CD4-positive, alpha-beta T cell treated with Interleukin-17A for 4 hours (primary cell): ENCODE measurements at regions not wholly inside any gene's neighbourhood (a gene's known extent, or its start where the extent isn't known, plus 50 kb on each side); places are given as distances from the start of the nearest gene placed in this dataset.
"Not testable (repeated sequence)": the region's sequence is repeated elsewhere in the genome, so short reads cannot be mapped to it uniquely, and the experiment has no call there.

Experiments used
- DNase-seq: peaks from one replicate; pipeline ENCODE4 v3.0.0-alpha.2; 2020; ENCODE audit warnings: mixed read lengths

DNA sequence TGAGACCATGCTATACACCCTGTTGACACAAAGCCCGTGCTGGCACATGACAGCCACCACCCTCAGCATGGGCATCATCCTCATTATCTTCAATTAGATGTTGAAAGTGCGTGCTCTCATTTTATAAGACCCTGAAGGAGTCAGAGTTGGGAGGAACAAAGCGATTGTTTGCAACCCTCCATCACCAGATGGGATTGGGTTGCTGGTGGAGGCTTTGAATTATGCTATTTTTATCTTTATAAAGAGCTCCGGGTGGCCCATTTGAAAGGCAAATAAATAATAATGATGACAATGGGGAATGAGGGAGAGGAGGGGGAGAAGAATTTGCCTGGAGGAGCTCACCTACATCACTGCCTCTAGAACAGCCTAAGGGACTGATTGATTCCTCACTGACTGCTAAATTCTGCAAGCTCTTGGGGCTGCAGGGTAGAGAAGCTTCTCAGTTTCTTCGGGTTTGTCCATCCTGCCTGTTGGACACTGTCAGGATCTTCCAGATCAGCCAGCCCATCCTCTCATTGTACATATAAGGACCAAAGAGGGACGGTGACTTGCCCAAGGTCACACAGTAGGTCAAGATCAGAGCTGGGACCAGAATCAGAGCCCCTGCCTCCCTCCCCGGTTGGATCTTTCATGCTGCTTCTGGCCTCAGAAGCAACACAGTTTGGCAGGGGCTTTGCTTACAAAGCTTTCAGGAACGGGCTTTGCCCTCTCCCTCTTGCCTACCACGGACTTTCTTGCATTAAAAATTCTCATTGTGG lies 130.9 kb upstream of the ZBTB40 start:
- no peak for DNase-seq

DNA sequence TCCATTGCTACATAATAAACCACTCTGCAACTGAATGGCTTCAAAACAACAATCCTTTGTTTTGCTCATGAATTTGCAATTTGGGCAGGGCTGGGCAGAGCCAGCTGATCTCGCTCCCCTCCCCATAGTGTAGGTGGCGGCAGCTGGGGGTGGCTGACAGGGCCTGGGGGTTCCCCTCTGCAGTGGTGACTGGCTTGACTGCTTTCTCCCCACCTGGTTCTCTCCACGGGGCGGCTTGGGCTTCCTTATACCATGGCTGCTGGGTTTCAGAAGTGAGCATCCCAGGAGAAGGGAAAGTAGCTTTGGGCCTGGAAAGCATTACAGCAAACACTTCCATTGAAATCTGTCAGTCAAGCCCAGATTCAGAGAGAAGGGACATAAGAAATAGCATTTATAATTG lies 129.7 kb upstream of the ZBTB40 start:
- DNase-seq: no peak

DNA sequence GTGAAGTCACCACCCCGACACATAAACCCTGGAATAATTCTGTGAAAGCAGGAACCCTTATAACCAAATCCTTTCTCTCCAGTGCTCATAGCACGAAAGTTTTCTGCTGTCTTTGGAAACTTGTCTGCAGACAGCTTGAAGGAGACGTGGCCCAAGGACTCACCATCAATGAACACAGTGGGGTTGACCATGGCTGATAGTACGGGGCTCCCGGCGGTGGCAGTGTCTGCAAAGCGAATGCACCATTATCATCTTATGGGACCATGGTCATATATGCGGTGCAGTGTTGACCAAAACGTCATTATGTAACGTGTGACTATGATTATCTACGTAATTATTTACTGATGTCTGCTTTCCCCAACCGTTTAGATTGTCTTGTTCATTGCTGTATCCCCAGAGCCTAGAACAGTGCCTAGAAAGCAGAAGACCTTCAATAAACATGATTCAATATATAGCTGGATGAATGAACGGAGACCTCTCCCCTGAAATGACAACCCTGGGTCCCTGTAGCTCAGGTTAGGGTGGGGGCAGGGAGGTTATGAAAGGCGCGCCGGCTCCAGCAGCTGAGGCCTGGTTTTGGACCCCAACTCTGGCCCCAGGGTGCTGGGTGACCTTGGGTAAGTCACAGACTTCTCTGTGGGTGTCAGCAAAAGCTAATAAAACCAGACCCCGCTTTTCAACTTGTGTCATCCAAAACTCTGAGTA lies 128.4 kb upstream of the ZBTB40 start:
- DNase-seq: no peak

DNA sequence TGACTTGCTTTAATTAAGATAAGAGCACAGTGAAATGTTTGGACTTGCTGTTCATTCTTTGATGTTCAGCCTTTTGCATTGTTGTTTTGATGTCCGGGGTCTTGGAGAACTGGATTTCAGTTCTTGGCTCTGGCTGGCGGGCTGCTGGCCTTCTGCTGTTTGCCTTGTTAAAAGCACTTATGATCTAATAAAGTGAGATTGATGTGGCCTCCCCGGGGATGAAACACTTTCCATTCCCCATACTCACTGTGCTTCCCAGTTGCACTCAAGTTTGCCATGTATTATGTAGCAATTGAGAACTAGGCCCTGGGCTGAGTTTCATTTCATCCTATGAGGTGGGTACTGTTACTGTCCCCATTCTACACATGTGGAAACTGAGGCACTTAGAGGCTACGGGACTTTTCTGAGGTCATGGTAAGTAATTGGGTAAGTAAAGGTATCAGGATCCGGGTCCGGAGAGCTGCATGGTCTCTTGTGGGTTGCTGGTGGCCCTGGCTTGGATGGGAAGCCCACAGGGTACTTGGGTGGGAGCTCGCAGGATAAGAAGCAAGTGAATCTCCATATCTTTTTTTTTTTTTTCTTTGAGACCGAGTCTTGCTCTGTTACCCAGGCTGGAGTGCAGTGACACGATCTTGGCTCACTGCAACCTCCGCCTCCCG lies 127.7 kb upstream of the ZBTB40 start:
- DNase-seq: no peak

DNA sequence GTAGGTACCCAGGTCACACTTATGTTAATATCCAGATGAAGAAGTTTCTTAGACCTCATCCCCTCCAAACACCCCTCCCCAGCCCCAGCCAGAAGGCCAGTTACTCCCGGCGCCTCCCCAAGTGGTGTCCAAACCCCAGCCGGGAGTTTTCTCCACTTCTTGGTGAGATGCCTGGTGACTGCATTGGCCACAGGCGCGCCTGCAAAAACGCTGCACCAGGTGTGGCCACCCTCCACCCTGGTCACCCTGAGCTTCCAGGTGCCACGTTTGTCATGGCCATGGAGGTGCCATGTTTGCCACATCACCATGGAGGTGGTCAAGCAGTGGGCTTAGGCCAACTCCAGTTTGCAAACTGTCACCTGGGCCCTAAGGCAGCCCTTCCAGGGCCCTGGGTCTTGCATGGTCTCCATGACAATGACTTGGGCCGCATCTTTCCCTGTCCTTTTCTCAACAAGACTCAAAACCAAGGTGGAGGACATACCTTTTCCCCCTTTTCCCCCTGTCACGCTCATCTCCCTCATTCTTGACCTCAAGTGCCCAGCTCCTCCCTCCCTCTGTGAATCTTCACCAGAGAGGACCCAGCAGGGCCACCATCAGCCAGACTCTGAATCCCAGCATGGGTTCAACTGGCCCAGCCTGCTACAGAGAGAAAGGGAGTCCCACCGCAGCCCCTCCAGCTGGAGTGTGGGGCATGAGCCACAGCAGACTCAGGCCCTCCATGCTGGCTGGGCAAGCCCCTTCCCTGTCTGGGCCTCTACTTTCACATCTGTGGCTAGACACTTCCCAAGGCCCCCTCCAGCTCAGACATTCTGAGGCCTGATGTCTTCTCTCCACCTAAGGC lies 125.9 kb upstream of the ZBTB40 start:
- no peak for DNase-seq

DNA sequence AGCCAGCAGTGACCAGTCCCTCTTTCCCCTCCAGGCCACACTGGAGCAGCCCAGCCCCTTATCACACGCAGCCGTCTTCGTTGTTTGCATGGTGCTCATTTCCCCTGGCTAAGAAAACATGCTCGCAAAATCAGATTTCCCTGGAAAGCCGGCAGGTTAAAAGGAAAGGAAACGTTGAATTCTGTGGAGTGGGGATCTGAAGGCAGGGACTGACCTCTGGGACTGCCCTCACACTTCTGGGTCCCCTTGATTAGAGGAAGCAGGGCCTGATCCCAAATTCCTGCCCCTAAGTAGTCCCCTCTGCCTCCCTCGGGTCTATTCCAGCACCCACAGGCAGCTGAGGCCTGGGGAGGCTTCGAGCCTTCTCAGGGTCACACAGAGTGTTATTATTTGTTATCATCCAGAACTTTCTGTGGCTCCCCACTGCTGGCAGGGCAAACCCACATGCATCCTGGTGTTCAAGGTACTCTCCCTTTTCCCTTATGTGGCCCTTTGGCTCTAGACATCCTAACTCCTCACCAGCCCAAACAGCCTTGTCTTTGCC lies 125.2 kb upstream of the ZBTB40 start:
- no peak for DNase-seq

DNA sequence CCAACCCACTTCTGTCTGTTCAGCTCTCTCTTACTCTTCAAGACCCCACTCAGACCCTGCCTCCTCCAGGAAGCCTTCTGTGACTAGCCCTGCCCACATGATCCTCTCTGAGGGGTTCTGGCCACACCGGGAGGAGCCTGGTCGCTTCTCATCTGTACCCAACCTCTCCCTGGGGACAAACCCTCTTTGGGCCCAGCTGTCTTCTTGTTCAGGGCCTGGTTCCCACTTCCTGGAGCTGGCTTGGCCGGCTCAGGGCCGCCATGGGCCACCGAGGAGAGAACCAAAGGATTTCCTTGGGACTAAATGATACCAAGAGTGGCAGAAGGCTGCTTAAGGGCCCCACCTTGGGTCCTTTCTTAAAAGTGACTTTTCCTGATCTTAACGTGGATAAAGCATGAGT lies 124.7 kb upstream of the ZBTB40 start:
- DNase-seq: no peak

DNA sequence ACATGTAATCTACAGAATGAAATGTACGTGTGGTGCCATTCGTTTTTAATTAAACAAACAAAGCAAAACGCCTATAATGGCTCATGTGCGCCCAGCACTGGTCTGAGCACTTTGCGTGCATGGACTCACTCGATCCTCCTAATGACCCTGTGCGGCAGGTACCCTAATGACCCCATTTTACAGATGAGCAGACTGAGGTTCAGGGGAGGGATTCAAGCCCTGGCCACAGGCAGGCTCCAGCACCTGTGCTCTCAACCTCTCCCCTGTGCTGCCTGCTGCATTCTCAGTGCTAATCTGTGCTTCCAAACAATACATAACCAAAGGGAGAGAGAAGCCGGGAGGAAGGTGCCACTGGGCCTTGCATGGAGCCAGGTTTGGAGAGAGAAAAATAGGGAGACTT lies 124.2 kb upstream of the ZBTB40 start:
- DNase-seq: no peak

DNA sequence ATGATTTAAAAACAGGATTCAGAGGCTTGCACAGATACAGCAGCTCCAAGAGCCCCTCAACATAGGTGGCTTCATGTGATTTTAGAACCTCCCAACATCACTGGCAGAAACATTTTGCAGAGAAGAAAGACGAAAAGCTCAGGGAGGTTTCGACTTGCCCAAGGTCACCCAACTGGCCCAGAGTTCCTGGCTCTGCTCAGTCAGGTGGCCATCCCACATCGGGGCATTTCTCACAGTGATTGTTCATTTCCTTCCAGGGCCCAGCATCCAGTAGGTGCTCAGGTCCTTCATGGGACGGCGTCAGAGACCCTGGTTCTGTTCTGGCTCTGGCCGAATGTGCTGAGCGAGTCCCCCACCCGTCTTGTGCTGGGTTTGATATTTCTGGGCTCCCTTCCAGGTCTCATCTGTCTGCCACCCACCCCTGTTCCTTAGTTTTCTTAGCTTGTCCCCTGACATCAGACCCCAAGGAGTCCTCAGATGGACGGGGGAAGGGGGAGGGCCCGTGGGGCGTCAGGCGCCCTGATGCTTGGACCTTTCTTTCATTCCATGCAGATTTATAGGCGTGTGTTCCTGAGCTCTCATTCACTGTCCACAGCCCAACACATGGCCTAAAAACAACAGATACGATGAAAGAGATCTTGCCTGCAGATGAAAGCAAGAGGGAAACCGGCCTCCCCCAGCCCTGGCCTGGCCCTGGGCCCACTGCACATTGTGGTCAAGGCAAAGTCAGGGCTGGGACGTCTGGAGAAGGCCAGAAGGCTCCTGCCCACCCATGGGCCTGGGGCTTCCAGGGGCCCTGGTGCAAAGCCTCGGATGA lies 123.1 kb upstream of the ZBTB40 start:
- no peak for DNase-seq

DNA sequence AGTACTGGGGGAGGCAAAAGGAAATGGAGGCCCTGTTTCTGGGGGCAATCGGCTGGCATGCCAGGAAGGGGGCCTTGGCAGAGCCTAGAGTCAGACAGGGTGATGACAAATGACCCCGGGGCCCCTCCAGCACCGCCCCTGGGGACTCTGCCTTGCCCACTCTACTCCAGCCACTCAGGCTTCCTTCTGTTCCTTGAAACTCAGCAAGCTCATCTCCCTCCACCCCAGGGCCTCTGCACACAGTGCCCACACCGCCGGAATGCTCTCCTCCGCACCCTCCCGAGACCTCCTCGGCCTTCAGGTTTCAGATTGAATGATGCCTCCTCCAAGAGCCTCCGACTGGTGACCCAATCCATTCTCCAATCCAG lies 122.5 kb upstream of the ZBTB40 start:
- no peak for DNase-seq

DNA sequence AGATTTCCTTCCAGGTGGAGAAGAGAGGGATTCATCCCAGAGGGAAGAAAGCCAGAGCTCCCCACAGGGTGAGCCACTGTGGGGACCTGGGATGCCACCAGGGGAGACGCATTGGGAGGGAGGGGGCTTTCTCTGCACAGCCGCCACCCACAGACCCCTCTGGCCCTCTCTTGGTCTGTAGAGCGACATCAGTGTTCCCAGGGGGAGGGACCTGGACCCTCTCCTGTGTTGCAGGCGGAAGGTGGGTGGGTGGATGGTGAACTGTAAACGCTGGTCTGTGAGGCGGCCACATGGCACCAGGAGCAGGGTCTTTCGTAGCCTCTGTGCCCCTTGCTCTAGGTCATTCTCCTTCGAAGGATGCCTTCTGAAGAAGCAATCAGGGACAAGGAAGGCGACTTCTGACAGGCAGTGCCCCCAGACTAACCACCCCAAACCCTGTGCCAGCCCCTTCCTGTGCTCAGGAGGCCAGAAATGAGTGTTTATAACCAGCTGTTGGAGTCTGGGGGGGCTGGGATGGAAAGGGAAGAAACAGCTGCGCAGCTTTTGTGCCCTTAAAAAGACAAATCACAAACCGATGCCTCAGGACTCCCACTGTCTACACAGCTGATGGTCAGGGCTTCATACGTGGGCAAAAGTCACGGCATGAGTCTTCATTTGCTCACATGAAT lies 121.4 kb upstream of the ZBTB40 start:
- DNase-seq: no peak

DNA sequence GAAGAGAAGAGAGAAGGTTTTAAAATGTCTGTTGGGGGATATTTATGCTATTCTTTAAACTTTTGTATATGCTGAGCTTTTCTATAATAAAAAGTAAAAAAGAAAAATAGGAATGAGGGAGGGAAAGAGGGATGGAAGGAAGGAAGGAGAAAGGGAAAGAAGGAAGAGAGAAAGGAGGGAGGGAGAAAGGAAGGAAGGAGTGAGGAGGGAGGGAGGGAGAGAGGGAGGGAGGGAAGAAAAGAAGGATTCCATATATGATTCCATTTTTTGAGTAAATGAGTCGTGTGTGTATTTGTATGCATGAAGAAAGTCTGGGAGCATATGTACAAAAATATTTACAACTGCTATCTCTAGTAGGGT lies 120.9 kb upstream of the ZBTB40 start:
- no peak for DNase-seq

DNA sequence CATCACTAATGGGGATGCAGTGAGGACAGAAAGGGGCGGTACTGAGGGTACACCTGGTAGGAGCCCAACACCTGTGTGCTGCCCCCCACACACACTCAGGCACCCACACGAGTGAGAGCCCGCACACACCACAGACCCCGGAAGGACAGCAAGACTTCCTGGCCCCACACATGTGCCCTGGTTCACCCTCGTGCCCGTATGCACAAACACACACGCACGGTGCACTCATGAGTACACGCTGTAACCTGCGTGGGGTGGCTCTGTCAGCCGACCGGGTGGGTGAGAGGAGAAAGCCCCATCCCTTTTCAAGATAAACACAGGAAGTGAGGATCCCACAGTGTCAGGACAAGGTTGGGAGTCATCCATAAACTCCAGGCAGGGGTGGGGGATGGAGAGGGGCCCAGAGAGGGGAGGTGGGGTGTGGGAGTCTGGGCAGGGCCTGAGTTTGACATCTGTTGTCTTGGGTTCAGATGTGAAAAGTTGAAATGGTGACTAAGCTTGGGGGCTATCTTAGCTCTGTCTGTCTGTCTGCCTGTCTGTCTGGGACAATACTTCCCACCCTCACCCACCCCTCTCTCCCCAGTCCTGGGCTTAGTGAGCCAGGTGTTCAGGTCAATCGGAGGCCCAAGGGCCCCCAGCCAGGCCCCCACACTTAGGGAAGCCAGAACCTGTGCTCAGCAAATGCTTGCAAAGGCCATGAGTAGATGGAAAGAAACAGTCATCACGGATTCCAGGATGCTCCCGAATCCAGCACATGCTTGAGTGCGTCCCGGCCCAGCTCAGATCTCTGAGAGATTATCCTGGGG lies 119.8 kb upstream of the ZBTB40 start:
- no peak for DNase-seq

DNA sequence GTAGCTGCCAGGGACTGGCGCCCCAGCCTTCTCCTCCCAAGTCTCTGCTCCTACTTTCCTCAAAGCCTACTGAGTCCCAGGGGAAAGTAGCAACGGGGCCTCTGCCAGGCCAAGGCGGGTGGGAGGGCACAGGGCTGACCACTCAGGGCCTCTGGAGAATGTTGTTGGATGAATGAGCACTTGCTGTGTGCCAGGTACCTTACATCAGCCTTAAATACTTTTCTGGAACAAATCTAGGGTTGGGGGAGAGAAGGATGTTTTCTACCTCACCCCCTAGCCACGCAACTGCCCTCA lies 119.3 kb upstream of the ZBTB40 start:
- no peak for DNase-seq

DNA sequence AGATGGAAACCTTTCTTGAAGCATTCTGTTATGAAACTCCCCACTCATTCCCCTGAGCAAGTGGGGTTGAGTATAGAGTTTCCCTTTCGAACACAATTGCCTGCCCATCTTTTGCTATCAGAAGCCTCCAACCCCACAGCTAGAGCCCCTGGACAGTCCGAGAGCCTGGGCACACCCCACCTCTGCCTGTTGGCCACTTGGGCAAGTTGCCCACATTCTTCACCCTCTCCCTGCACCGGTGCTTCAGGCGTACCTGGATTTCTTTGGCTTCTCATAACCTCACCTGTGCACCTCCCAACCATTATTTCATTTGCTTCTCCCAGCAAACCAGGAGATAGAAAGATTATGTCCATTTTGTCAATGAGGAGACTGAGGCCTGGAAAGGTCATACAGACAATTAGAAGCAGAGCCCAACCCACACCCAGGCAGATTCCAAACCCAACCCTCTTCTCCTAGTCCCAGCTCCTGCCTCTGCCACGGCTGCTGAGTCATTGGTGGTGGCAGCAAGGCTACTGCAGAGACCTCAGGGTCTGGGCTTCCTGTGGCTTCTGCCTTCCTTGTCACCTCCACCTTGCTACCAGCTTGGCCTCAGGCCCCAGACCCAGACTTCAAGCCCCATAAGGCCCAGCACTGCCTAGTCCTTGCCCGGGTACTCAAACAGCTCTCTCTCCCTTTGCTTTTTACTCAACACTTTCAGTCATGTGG lies 118.7 kb upstream of the ZBTB40 start:
- DNase-seq: no peak

DNA sequence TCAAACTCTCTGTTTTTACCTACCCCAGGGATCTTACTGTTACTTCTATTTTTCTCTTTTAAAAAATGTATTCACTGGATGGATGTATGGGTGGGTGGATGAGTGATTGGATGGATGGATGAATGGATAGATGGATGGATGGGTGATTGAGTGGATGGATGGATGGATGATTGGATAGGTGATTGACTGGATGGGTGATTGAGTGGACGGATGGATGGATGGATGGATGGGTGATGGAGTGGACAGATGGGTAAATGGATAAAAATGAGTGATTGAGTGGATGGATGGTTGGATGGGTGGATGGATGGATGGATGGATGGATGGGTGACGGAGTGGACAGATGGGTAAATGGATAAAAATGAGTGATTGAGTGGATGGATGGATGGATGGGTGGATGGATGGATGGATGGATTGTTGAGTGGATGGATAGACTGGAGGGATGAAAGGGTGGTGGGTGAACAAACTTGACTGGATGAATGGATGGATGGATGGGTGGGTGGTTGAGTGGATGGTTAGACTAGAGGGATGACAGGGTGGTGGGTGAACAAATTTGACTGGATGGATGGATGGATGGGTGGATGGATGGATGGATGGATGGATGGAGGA lies 118.0 kb upstream of the ZBTB40 start:
- DNase-seq: no peak

DNA sequence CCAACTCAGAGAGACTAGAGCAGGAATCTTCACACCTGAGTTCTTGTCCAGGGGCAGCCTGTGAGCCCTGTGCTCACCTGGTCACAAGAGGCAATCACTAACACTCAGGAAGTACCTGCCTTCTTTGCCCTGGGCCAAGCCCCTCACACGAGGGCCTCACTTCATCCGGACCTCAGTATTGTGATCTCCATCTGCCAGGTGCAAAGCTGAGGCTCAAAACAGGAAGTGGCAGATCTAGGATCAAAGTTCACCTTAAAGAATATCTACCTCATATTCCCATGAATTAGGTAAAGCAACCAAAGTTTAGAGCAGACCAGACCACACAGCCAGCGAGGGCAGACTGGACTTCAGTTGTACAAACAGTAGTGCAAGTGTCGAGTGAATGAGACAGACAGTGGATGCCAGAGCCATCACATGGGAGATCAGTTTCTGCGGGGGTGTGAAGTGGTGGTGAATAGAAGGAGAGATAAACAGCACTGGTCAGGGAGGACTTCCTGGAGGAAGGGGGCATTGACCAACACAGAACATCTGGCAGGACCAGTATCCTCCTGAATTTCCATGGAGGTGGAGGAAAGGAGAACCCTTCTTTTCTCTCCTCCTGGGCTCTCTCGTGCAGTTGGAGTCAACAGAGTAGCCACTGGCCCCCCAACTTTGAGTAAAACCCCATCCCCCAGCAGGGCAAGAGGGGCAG lies 116.6 kb upstream of the ZBTB40 start:
- DNase-seq: no peak

DNA sequence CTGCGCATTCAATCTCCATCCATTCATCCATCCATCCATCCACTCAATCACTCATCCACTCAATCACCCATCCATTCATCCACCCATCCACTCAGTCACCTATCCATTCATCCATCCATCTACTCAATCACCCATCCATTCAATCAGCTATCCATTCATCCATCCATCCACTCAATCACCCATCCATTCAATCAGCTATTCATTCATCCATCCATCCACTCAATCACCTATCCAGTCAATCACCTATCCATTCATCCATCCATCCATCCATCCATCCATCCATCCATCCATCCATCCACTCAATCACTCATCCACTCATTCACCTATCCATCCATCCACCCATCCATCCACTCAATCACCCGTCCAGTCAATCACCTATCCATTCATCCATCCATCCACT lies 115.4 kb upstream of the ZBTB40 start:
- not testable (repeated sequence) for DNase-seq
